SK-N-SH (cell line): ENCODE measurements at regions not wholly inside any gene's neighbourhood (a gene's known extent, or its start where the extent isn't known, plus 50 kb on each side); places are given as distances from the start of the nearest gene placed in this dataset.

Source experiments
- CTCF ChIA-PET: fragments of 300-600, 350-600 bp; formaldehyde crosslinking; extraction: SDS; loops from one replicate; lab custom pipeline; 2021; lab: Yijun Ruan, JAX
- POLR2A ChIA-PET: fragments of 350-600 bp; sonication (Branson Sonifier 250); formaldehyde crosslinking; extraction: SDS; loops from one replicate; lab custom pipeline; 2020; ENCODE audit warnings: antibody characterized with exemption, inconsistent platforms; lab: Yijun Ruan, JAX
- DNase-seq: peaks from one replicate; pipeline ENCODE4 v3.0.0; 2012
- H2AFZ ChIP-seq: fragments of 200-600 bp; sonication (generic); 2 replicates; pipeline ENCODE4 v1.8.1; 2016; ENCODE audit warnings: antibody characterized with exemption, mild to moderate bottlenecking, low read depth
- H3F3A ChIP-seq: fragments of 200-600 bp; sonication (generic); replicated peaks from 2 replicates; pipeline ENCODE3; 2016; ENCODE audit warnings: antibody characterized with exemption, mild to moderate bottlenecking; ENCODE audit not compliant: insufficient read depth
- H3K27ac ChIP-seq, 2 experiments: fragments of 200-500 bp in 1 of 2; fragments of 200-600 bp in 1 of 2; sonication (Bioruptor generic) in 1 of 2; sonication (generic), shearing (Covaris generic) in 1 of 2; 2 replicates each; pipeline versions ENCODE4 v1.5.1 to v1.6.1; 2014 to 2016; ENCODE audit warnings: low read depth in 2 of 2, inconsistent platforms in 1 of 2, low read length in 1 of 2, mild to moderate bottlenecking in 1 of 2, mixed read lengths in 1 of 2
- H3K27me3 ChIP-seq: fragments of 200-600 bp; sonication (generic), shearing (Covaris generic); 2 replicates; pipeline ENCODE4 v1.6.1; 2016; ENCODE audit warnings: mixed run types; ENCODE audit not compliant: insufficient read depth
- H3K36me3 ChIP-seq, 2 experiments: fragments of 200-500 bp in 1 of 2; fragments of 200-600 bp in 1 of 2; sonication (Bioruptor generic) in 1 of 2; sonication (generic) in 1 of 2; replicated peaks in 1 of 2; 2 replicates each; pipeline versions ENCODE3 to v1.5.1; 2014 to 2016; ENCODE audit warnings: low read length in 1 of 2, mild to moderate bottlenecking in 1 of 2; ENCODE audit not compliant: insufficient read depth in 2 of 2, control insufficient read depth in 1 of 2
- H3K4me1 ChIP-seq, 2 experiments: fragments of 200-500 bp in 1 of 2; fragments of 200-600 bp in 1 of 2; sonication (Bioruptor generic) in 1 of 2; sonication (generic), shearing (Covaris generic) in 1 of 2; 2 replicates each; pipeline versions ENCODE4 v1.5.1 to v1.6.1; 2014 to 2016; ENCODE audit warnings: low read depth in 1 of 2, low read length in 1 of 2, mixed run types in 1 of 2; ENCODE audit not compliant: insufficient read depth in 2 of 2, control insufficient read depth in 1 of 2
- H3K4me2 ChIP-seq: fragments of 200-600 bp; sonication (generic), shearing (Covaris generic); 2 replicates; pipeline ENCODE4 v1.6.1; 2017; ENCODE audit warnings: mixed run types
- H3K4me3 ChIP-seq, 2 experiments: fragments of 200-500 bp in 1 of 2; fragments of 200-600 bp in 1 of 2; sonication (Bioruptor generic) in 1 of 2; sonication (generic), shearing (Covaris generic) in 1 of 2; 2 replicates each; pipeline versions ENCODE4 v1.5.1 to v1.8.1; 2014 to 2016; ENCODE audit warnings: low read depth in 2 of 2, inconsistent platforms in 1 of 2, low read length in 1 of 2, mild to moderate bottlenecking in 1 of 2, mixed read lengths in 1 of 2, moderate library complexity in 1 of 2
- H3K79me2 ChIP-seq: fragments of 200-600 bp; sonication (generic); 2 replicates; pipeline ENCODE4 v1.8.1; 2017; ENCODE audit warnings: mild to moderate bottlenecking; ENCODE audit not compliant: insufficient read depth
- H3K9ac ChIP-seq: fragments of 200-600 bp; sonication (generic); 2 replicates; pipeline ENCODE4 v1.6.1; 2017; ENCODE audit warnings: mixed run types
- H3K9me2 ChIP-seq: fragments of 200-600 bp; sonication (generic); 2 replicates; pipeline ENCODE4 v1.6.1; 2017; ENCODE audit warnings: mixed run types
- H3K9me3 ChIP-seq: fragments of 200-600 bp; sonication (generic); 2 replicates; pipeline ENCODE4 v1.6.1; 2017; ENCODE audit warnings: mixed run types, mild to moderate bottlenecking, moderate library complexity
- H4K20me1 ChIP-seq: fragments of 200-600 bp; sonication (generic); 2 replicates; pipeline ENCODE4 v1.6.1; 2017; ENCODE audit warnings: mild to moderate bottlenecking, mixed run types; ENCODE audit not compliant: insufficient read depth
- FOXJ3 ChIP-seq: sonication (generic); formaldehyde crosslinking; IDR thresholded peaks from 2 replicates; pipeline ENCODE4 v1.5.1; 2020; ENCODE audit warnings: mild to moderate bottlenecking, missing genetic modification reagents
- IRF3 ChIP-seq: fragments of 150-350 bp; IDR thresholded peaks from 2 replicates; pipeline ENCODE4 v1.6.1; 2016; ENCODE audit warnings: mild to moderate bottlenecking, low read depth, low read length
- NRF1 ChIP-seq: IDR thresholded peaks from 2 replicates; pipeline ENCODE4 v1.6.1; 2012; ENCODE audit warnings: low read depth, mild to moderate bottlenecking, low read length
- PBX3 ChIP-seq: IDR thresholded peaks from 2 replicates; pipeline ENCODE4; 2012
- RCOR1 ChIP-seq: fragments of 150-350 bp; IDR thresholded peaks from 2 replicates; pipeline ENCODE4 v1.6.1; 2017; ENCODE audit warnings: antibody characterized with exemption, low read length
- SIN3A ChIP-seq: IDR thresholded peaks from 2 replicates; pipeline ENCODE4 v1.6.1; 2012; ENCODE audit warnings: low read depth, mild to moderate bottlenecking, low read length, moderate library complexity, borderline replicate concordance
- TEAD4 ChIP-seq: IDR thresholded peaks from 2 replicates; pipeline ENCODE4 v1.4.0; 2012; ENCODE audit warnings: mild to moderate bottlenecking, borderline replicate concordance; ENCODE audit not compliant: insufficient read depth
- YY1 ChIP-seq: IDR thresholded peaks from 2 replicates; pipeline ENCODE4 v1.4.0; 2012; ENCODE audit warnings: low read depth, mild to moderate bottlenecking
- WGBS: methylation state at CpG from one replicate; pipeline ENCODE4 v1.1.6; 2017; ENCODE audit warnings: low lambda C conversion rate; 5-methylcytosine and 5-hydroxymethylcytosine counted together
- TF ChIP-seq, protein P1 (sequence below): IDR thresholded peaks from 2 replicates; pipeline ENCODE4 v1.6.1; 2012; ENCODE audit warnings: mild to moderate bottlenecking, low read depth, low read length, moderate library complexity
- TF ChIP-seq, protein P2 (sequence below): IDR thresholded peaks from 2 replicates; pipeline ENCODE4 v1.4.0; 2012; ENCODE audit warnings: low read depth, borderline replicate concordance
- TF ChIP-seq, protein P3 (sequence below): IDR thresholded peaks from 2 replicates; pipeline ENCODE4 v1.4.0; 2012; ENCODE audit warnings: low read depth

DNA sequence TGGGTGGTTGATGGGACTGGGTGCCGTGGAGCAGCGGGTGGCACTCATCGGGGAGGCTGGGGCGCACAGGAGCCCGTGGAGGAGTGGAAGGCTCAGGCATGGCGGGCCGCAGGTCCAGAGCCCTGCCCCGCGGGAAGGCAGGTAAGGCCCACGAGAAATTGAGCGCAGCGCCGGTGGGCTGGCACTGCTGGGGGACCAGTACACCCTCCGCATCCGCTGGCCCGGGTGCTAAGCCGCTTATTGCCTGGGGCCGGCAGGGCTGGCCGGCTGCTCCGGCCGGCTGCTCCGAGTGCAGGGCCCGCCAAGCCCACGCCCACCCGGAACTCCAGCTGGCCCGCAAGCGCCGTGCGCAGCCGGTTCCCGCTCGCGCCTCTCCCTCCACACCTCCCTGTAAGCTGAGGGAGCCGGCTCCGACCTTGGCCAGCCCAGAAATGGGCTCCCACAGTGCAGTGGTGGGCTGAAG lies 85.1 kb upstream of the FAT4 start (continued):
- TF ChIP-seq NRF1 (no peak), RCOR1 (no peak), FOXJ3 (no peak), IRF3 (no peak), TEAD4 (no peak), PBX3 (no peak), SIN3A (no peak)

GRCh38 chr4:125225806-125226205 lies 88.9 kb upstream of the FAT4 start:
- no peak overlapping the region for H3K9ac ChIP-seq
- TF ChIP-seq, protein P1, sequence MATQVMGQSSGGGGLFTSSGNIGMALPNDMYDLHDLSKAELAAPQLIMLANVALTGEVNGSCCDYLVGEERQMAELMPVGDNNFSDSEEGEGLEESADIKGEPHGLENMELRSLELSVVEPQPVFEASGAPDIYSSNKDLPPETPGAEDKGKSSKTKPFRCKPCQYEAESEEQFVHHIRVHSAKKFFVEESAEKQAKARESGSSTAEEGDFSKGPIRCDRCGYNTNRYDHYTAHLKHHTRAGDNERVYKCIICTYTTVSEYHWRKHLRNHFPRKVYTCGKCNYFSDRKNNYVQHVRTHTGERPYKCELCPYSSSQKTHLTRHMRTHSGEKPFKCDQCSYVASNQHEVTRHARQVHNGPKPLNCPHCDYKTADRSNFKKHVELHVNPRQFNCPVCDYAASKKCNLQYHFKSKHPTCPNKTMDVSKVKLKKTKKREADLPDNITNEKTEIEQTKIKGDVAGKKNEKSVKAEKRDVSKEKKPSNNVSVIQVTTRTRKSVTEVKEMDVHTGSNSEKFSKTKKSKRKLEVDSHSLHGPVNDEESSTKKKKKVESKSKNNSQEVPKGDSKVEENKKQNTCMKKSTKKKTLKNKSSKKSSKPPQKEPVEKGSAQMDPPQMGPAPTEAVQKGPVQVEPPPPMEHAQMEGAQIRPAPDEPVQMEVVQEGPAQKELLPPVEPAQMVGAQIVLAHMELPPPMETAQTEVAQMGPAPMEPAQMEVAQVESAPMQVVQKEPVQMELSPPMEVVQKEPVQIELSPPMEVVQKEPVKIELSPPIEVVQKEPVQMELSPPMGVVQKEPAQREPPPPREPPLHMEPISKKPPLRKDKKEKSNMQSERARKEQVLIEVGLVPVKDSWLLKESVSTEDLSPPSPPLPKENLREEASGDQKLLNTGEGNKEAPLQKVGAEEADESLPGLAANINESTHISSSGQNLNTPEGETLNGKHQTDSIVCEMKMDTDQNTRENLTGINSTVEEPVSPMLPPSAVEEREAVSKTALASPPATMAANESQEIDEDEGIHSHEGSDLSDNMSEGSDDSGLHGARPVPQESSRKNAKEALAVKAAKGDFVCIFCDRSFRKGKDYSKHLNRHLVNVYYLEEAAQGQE, result no peak
- TF ChIP-seq PBX3, result no peak
- no peak for TF ChIP-seq SIN3A
- TF ChIP-seq, protein P2, sequence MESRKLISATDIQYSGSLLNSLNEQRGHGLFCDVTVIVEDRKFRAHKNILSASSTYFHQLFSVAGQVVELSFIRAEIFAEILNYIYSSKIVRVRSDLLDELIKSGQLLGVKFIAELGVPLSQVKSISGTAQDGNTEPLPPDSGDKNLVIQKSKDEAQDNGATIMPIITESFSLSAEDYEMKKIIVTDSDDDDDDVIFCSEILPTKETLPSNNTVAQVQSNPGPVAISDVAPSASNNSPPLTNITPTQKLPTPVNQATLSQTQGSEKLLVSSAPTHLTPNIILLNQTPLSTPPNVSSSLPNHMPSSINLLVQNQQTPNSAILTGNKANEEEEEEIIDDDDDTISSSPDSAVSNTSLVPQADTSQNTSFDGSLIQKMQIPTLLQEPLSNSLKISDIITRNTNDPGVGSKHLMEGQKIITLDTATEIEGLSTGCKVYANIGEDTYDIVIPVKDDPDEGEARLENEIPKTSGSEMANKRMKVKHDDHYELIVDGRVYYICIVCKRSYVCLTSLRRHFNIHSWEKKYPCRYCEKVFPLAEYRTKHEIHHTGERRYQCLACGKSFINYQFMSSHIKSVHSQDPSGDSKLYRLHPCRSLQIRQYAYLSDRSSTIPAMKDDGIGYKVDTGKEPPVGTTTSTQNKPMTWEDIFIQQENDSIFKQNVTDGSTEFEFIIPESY, result no peak
- no peak for TF ChIP-seq NRF1
- TF ChIP-seq, protein P3, sequence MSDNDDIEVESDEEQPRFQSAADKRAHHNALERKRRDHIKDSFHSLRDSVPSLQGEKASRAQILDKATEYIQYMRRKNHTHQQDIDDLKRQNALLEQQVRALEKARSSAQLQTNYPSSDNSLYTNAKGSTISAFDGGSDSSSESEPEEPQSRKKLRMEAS, result no peak
- TF ChIP-seq RCOR1, result no peak
- no peak for TF ChIP-seq YY1
- no peaks in the 10 kb centered on the region for H3K36me3 ChIP-seq
- no peaks in the 10 kb centered on the region for H3K9me3 ChIP-seq
- 69% methylated on average over 2 of the region's 2 CpGs for WGBS
- no peak overlapping the region for H3K4me2 ChIP-seq
- ChIA-PET CTCF (interaction anchor here (1.9 kb wide), 1 partner anchor 59 kb away, joined by 4 read pairs; no protein-coding TSS in a partner anchor), POLR2A (no interaction called here)
- H4K20me1 ChIP-seq, result no peaks in the 10 kb centered on the region
- no peak for DNase-seq
- no peaks in the 10 kb centered on the region for H3K27me3 ChIP-seq
- no peaks in the 10 kb centered on the region for H3F3A ChIP-seq
- H3K27ac ChIP-seq, result no peak overlapping the region
- no peaks in the 10 kb centered on the region for H3K9me2 ChIP-seq
- H3K79me2 ChIP-seq, result no peaks in the 10 kb centered on the region
- H3K4me3 ChIP-seq, result no peak overlapping the region
- H3K4me1 ChIP-seq, result no peaks in the 10 kb centered on the region
- no peak overlapping the region for H2AFZ ChIP-seq
